HEK293 (cell line): ENCODE measurements at regions not wholly inside any gene's neighbourhood (a gene's known extent, or its start where the extent isn't known, plus 50 kb on each side); places are given as distances from the start of the nearest gene placed in this dataset.

Experiments
- CTCF ChIA-PET: fragments of 350-600 bp; formaldehyde crosslinking; extraction: SDS; loops from one replicate; lab custom pipeline; 2021; ENCODE audit warnings: antibody characterized with exemption; lab: Yijun Ruan, JAX
- POLR2A ChIA-PET: fragments of 300-600 bp; formaldehyde crosslinking; extraction: SDS; loops from one replicate; lab custom pipeline; 2020; ENCODE audit warnings: antibody characterized with exemption, inconsistent platforms; lab: Yijun Ruan, JAX
- H3K27ac ChIP-seq: fragments of 200-500 bp; sonication (Bioruptor generic); 2 replicates; pipeline ENCODE4 v1.5.1; 2014; ENCODE audit warnings: low read depth, low read length, control low read depth, inconsistent platforms; ENCODE audit errors: extremely low read depth
- H3K36me3 ChIP-seq, 2 experiments: fragments of 200-500 bp in 1 of 2; sonication (Bioruptor generic) in 1 of 2; 1 replicate in 1 of 2; 2 replicates in 1 of 2; pipeline ENCODE4 v1.5.1; 2014 to 2017; ENCODE audit warnings: inconsistent platforms in 2 of 2, low read length in 2 of 2; ENCODE audit not compliant: control insufficient read depth in 2 of 2, insufficient read depth in 1 of 2
- H3K4me1 ChIP-seq: fragments of 200-500 bp; sonication (Bioruptor generic); 2 replicates; pipeline ENCODE4 v1.5.1; 2014; ENCODE audit warnings: mild to moderate bottlenecking, low read length, inconsistent platforms; ENCODE audit not compliant: control insufficient read depth, insufficient read depth
- H3K4me3 ChIP-seq: 2 replicates; pipeline ENCODE4 v1.5.1; 2011; ENCODE audit warnings: low read depth, mild to moderate bottlenecking, control low read depth, low read length, moderate library complexity
- H3K9me3 ChIP-seq: fragments of 200-500 bp; sonication (Bioruptor generic); 2 replicates; pipeline ENCODE4 v1.5.1; 2014; ENCODE audit warnings: low read depth, low read length, inconsistent platforms; ENCODE audit not compliant: control insufficient read depth, insufficient read depth
- MEIS1 ChIP-seq: sonication (generic); formaldehyde crosslinking; IDR thresholded peaks from 2 replicates; pipeline ENCODE4 v1.8.1; 2022; ENCODE audit warnings: missing genetic modification reagents, mild to moderate bottlenecking, borderline replicate concordance
- PRDM2 ChIP-seq: fragments of 450-650 bp; formaldehyde crosslinking; IDR thresholded peaks from 2 replicates; pipeline ENCODE4 v1.5.1; 2016; ENCODE audit warnings: missing biosample characterization, missing genetic modification characterization, borderline replicate concordance
- PRDM4 ChIP-seq: fragments of 450-650 bp; formaldehyde crosslinking; IDR thresholded peaks from 2 replicates; pipeline ENCODE4 v1.5.1; 2017; ENCODE audit warnings: missing biosample characterization, missing genetic modification characterization
- SCRT1 ChIP-seq: fragments of 450-650 bp; formaldehyde crosslinking; IDR thresholded peaks from 2 replicates; pipeline ENCODE4 v1.5.1; 2016; ENCODE audit warnings: missing biosample characterization, missing genetic modification characterization, borderline replicate concordance
- TRIM28 ChIP-seq: IDR thresholded peaks from 2 replicates; pipeline ENCODE4 v1.6.1; 2011; ENCODE audit warnings: low read length, control low read depth, borderline replicate concordance
- YY2 ChIP-seq: fragments of 450-650 bp; formaldehyde crosslinking; IDR thresholded peaks from 2 replicates; pipeline ENCODE4 v1.5.1; 2016; ENCODE audit warnings: missing biosample characterization, missing genetic modification characterization
- ZNF138 ChIP-seq: fragments of 450-650 bp; formaldehyde crosslinking; IDR thresholded peaks from 2 replicates; pipeline ENCODE4 v1.5.1; 2016; ENCODE audit warnings: missing biosample characterization, missing genetic modification characterization, borderline replicate concordance
- ZNF16 ChIP-seq: fragments of 450-650 bp; formaldehyde crosslinking; IDR thresholded peaks from 2 replicates; pipeline ENCODE4 v1.5.1; 2016; ENCODE audit warnings: low read depth, missing biosample characterization, missing genetic modification characterization
- ZNF19 ChIP-seq: fragments of 450-650 bp; formaldehyde crosslinking; IDR thresholded peaks from 2 replicates; pipeline ENCODE4; 2016; ENCODE audit warnings: missing biosample characterization, missing genetic modification characterization, low read depth
- ZNF26 ChIP-seq: fragments of 450-650 bp; formaldehyde crosslinking; IDR thresholded peaks from 2 replicates; pipeline ENCODE4 v1.5.1; 2016; ENCODE audit warnings: missing biosample characterization, missing genetic modification characterization
- ZNF510 ChIP-seq: fragments of 450-650 bp; formaldehyde crosslinking; IDR thresholded peaks from 2 replicates; pipeline ENCODE4 v1.5.1; 2018; ENCODE audit warnings: mild to moderate bottlenecking, missing genetic modification characterization, missing biosample characterization; ENCODE audit not compliant: insufficient replicate concordance
- ZNF621 ChIP-seq: fragments of 450-650 bp; formaldehyde crosslinking; IDR thresholded peaks from 2 replicates; pipeline ENCODE4 v1.5.1; 2017; ENCODE audit warnings: missing biosample characterization, missing genetic modification characterization
- ZNF629 ChIP-seq: fragments of 450-650 bp; formaldehyde crosslinking; IDR thresholded peaks from 2 replicates; pipeline ENCODE4 v1.5.1; 2017; ENCODE audit warnings: missing biosample characterization, missing genetic modification characterization
- ZNF76 ChIP-seq: fragments of 450-650 bp; formaldehyde crosslinking; IDR thresholded peaks from 2 replicates; pipeline ENCODE4; 2016; ENCODE audit warnings: low read depth, missing biosample characterization, missing genetic modification characterization, borderline replicate concordance
- ZNF777 ChIP-seq: fragments of 450-650 bp; formaldehyde crosslinking; IDR thresholded peaks from 2 replicates; pipeline ENCODE4 v1.5.1; 2017; ENCODE audit warnings: missing biosample characterization, missing genetic modification characterization, borderline replicate concordance
- ZSCAN18 ChIP-seq: fragments of 450-650 bp; formaldehyde crosslinking; IDR thresholded peaks from 2 replicates; pipeline ENCODE4 v1.5.1; 2016; ENCODE audit warnings: missing biosample characterization, missing genetic modification characterization

- Histone ChIP-seq H3K36me3 (no peaks in the 10 kb centered on the region), H3K4me1 (no peaks in the 10 kb centered on the region), H3K27ac (no peak overlapping the region), H3K9me3 (no peaks in the 10 kb centered on the region), H3K4me3 (no peak overlapping the region)
- TF ChIP-seq ZNF138 (tag by site-specific recombination) (no peak), ZNF76 (tag by site-specific recombination) (no peak), PRDM2 (tag by site-specific recombination) (no peak), TRIM28 (no peak)
- CTCF ChIA-PET: no interaction called here
- POLR2A ChIA-PET: no interaction called here
Measured at GRCh38 chr4:111388561-111388960, 756.7 kb upstream of the FAM241A start.

- no peak for TF ChIP-seq SCRT1 (tag by site-specific recombination)
- TF ChIP-seq ZNF510 (tag by site-specific recombination): no peak
- TF ChIP-seq PRDM2 (tag by site-specific recombination): no peak
- no peak for TF ChIP-seq ZNF621
- TF ChIP-seq ZNF26 (tag by site-specific recombination): no peak
- no peak for TF ChIP-seq ZNF777 (tag by site-specific recombination)
- no peak for TF ChIP-seq ZNF16 (tag by site-specific recombination)
- no peak for TF ChIP-seq PRDM4 (tag by site-specific recombination)
- no peak for TF ChIP-seq MEIS1
- no peak for TF ChIP-seq YY2
- no peak for TF ChIP-seq ZSCAN18 (tag by site-specific recombination)
- no peak for TF ChIP-seq ZNF629 (tag by site-specific recombination)
- no peak for TF ChIP-seq ZNF19 (tag by site-specific recombination)
- TF ChIP-seq, all 188 proteins: peak for 0
- Histone ChIP-seq H3K9me3 (no peaks in the 10 kb centered on the region), H3K27ac (no peak overlapping the region), H3K4me1 (no peaks in the 10 kb centered on the region), H3K4me3 (no peak overlapping the region), H3K36me3 (no peaks in the 10 kb centered on the region)
- CTCF ChIA-PET: no interaction called here
- POLR2A ChIA-PET: no interaction called here
Measured at GRCh38 chr4:111391829-111392228, 753.4 kb upstream of the FAM241A start.
